GM12878 (cell line): ENCODE measurements at regions not wholly inside any gene's neighbourhood (a gene's known extent, or its start where the extent isn't known, plus 50 kb on each side); places are given as distances from the start of the nearest gene placed in this dataset.

Source experiments
- ATAC-seq: fragments of 200-7000 bp; cut with Tn5 transposase; 3 replicates; pipeline ENCODE4 v1.9.1; 2020; ENCODE audit warnings: mild to moderate bottlenecking, moderate library complexity
- BruUV-seq: library from RNA; stranded (reverse); fragments of 400-500 nt; replicated peaks from 2 replicates; lab custom pipeline; 2021; lab: Mats Ljungman, UMichigan
- CTCF ChIA-PET: fragments of 300-600 bp; sonication (Branson Sonifier 250); formaldehyde crosslinking; extraction: SDS; loops from one replicate; lab custom pipeline; 2021; ENCODE audit warnings: inconsistent platforms; lab: Yijun Ruan, JAX
- POLR2A ChIA-PET: fragments of 350-600 bp; formaldehyde crosslinking; extraction: SDS; loops from one replicate; lab custom pipeline; 2021; ENCODE audit warnings: inconsistent platforms; lab: Charles Lee
- RAD21 ChIA-PET: fragments of 300-600 bp; sonication (Branson Sonifier 250); formaldehyde crosslinking; loops from one replicate; lab custom pipeline; 2023; ENCODE audit warnings: antibody characterized with exemption; ENCODE audit not compliant: unreplicated experiment; lab: Charles Lee
- SMC1A ChIA-PET: fragments of 300-600 bp; sonication (Branson Sonifier 250); formaldehyde crosslinking; loops from one replicate; lab custom pipeline; 2023; ENCODE audit not compliant: unreplicated experiment, uncharacterized antibody; lab: Charles Lee
- DNase-seq: peaks from one replicate; pipeline ENCODE4 v3.0.0-alpha.2; 2011; ENCODE audit warnings: low read depth, low spot score
- FAIRE-seq: peaks from 3 replicates; lab custom pipeline; 2011; peaks lifted over from hg19 to GRCh38; lab: Jason Lieb, UNC
- H2AFZ ChIP-seq: 2 replicates; pipeline ENCODE4 v1.6.0; 2011; ENCODE audit warnings: low read depth, low read length, control low read depth; ENCODE audit not compliant: control insufficient read depth
- H3K27ac ChIP-seq: 2 replicates; pipeline ENCODE4 v1.5.1; 2011; ENCODE audit warnings: control low read depth; ENCODE audit not compliant: control insufficient read depth, insufficient read depth
- H3K27me3 ChIP-seq, 2 experiments: replicated peaks in 1 of 2; 2 replicates each; pipeline versions ENCODE4 v1.6.0 to v1.6.1; 2011; ENCODE audit warnings: low read length in 1 of 2; ENCODE audit not compliant: control insufficient read depth in 2 of 2, insufficient read depth in 2 of 2
- H3K36me3 ChIP-seq, 2 experiments: 2 replicates each; pipeline ENCODE4 v1.5.1; 2011; ENCODE audit warnings: low read length in 1 of 2; ENCODE audit not compliant: control insufficient read depth in 2 of 2, insufficient read depth in 2 of 2
- H3K4me1 ChIP-seq: 2 replicates; pipeline ENCODE4 v1.6.1; 2011; ENCODE audit warnings: mild to moderate bottlenecking, low read length, moderate library complexity, mixed read lengths; ENCODE audit not compliant: control insufficient read depth, insufficient read depth
- H3K4me2 ChIP-seq: 2 replicates; pipeline ENCODE4 v1.6.0; 2011; ENCODE audit warnings: control low read depth; ENCODE audit not compliant: control insufficient read depth, insufficient read depth
- H3K4me3 ChIP-seq: fragments of 200-600 bp; sonication (generic); 2 replicates; pipeline ENCODE4 v1.5.1; 2016
- H3K79me2 ChIP-seq: 2 replicates; pipeline ENCODE4 v1.6.0; 2011; ENCODE audit warnings: low read length; ENCODE audit not compliant: control insufficient read depth, insufficient read depth
- H3K9ac ChIP-seq: 2 replicates; pipeline ENCODE4 v1.8.0; 2011; ENCODE audit warnings: low read length, control low read depth, mixed read lengths; ENCODE audit not compliant: control insufficient read depth, insufficient read depth
- H3K9me3 ChIP-seq: replicated peaks from 3 replicates; pipeline ENCODE4 v1.5.1; 2011; ENCODE audit warnings: mild to moderate bottlenecking, low read length; ENCODE audit not compliant: control insufficient read depth, insufficient read depth
- H4K20me1 ChIP-seq: 2 replicates; pipeline ENCODE4 v1.6.0; 2011; ENCODE audit not compliant: control insufficient read depth, insufficient read depth
- BCLAF1 ChIP-seq: fragments of 450-650 bp; IDR thresholded peaks from 2 replicates; pipeline ENCODE4 v1.6.1; 2017; ENCODE audit warnings: antibody characterized with exemption, mild to moderate bottlenecking, moderate library complexity
- CTCF ChIP-seq, 3 experiments: IDR thresholded peaks in 2 of 3; conservative IDR thresholded peaks in 1 of 3; 2 replicates each; pipeline ENCODE4 v1.5.1; 2011; ENCODE audit warnings: low read depth in 3 of 3, low read length in 3 of 3, mild to moderate bottlenecking in 3 of 3, control low read depth in 2 of 3, moderate library complexity in 2 of 3, inconsistent platforms in 1 of 3, mixed read lengths in 1 of 3; ENCODE audit not compliant: control insufficient read depth in 2 of 3, insufficient read depth in 1 of 3; ENCODE audit errors: extremely low read depth in 1 of 3
- EP300 ChIP-seq, 2 experiments: fragments of 150-350 bp in 1 of 2; IDR thresholded peaks; 2 replicates each; pipeline ENCODE4 v1.6.1; 2011 to 2012; ENCODE audit warnings: low read depth in 2 of 2, low read length in 2 of 2, borderline replicate concordance in 1 of 2, improper control_type of control experiment in 1 of 2, inconsistent platforms in 1 of 2; ENCODE audit not compliant: control insufficient read depth in 1 of 2
- ZBED1 ChIP-seq: IDR thresholded peaks from 2 replicates; pipeline ENCODE4 v1.6.1; 2016; ENCODE audit warnings: borderline replicate concordance
- WGBS: methylation state at CpG from one replicate; pipeline ENCODE4 v1.1.6; 2016; ENCODE audit warnings: low lambda C conversion rate; ENCODE audit not compliant: insufficient replicate concordance, insufficient coverage; ENCODE audit errors: missing lambda C conversion rate; 5-methylcytosine and 5-hydroxymethylcytosine counted together
- in situ Hi-C: fragments of 300-500 bp; cut with MboI; formaldehyde crosslinking; loops from 9 replicates; pipeline ENCODE4 v1.14.3; 2018; ENCODE audit warnings: mixed read lengths
- intact Hi-C: fragments of 100-400 bp; cut with micrococcal nuclease; formaldehyde crosslinking; loops from one replicate; pipeline ENCODE4 v1.14.2; 2022; ENCODE audit not compliant: unreplicated experiment

GRCh38 chr6:165056292-165056691 lies 253.1 kb downstream of the C6orf118 start:
- Histone ChIP-seq H4K20me1 (no peaks in the 10 kb centered on the region), H3K4me2 (no peak overlapping the region), H3K27me3 (no peaks in the 10 kb centered on the region), H3K79me2 (no peaks in the 10 kb centered on the region)
- DNase-seq (no peak), FAIRE-seq (no peak)
- intact Hi-C loops, result no loop called here
- CTCF ChIA-PET, result no interaction called here
- in situ Hi-C loops, result no loop called here
- TF ChIP-seq ZBED1 (no peak), EP300 (IDR thresholded peaks at IDR 0.05; ENCODE audit: borderline replicate concordance in 1 of 2, control insufficient read depth in 1 of 2, low read depth in 2 of 2, low read length in 2 of 2) (no peak), CTCF (IDR thresholded peaks at IDR 0.05 in 2 of 3, conservative IDR thresholded peaks at IDR 0.05 in 1 of 3; ENCODE audit: control insufficient read depth in 2 of 3, extremely low read depth in 1 of 3, insufficient read depth in 1 of 3, low read depth in 3 of 3, low read length in 3 of 3) (no peak), BCLAF1 (no peak)
- TF ChIP-seq, all 136 proteins: peak for 0
- Histone ChIP-seq H3K27ac (no peak overlapping the region), H2AFZ (no peak overlapping the region), H3K9ac (no peak overlapping the region), H3K36me3 (no peaks in the 10 kb centered on the region), H3K9me3 (no peaks in the 10 kb centered on the region; the same call in 2 of the 3 replicates), H3K4me3 (no peak overlapping the region), H3K4me1 (no peaks in the 10 kb centered on the region)
- ChIA-PET SMC1A (no interaction called here), POLR2A (no interaction called here), RAD21 (no interaction called here)
- ATAC-seq, result no peak
- no TSS peak for BruUV-seq
- 48% methylated on average over 11 of the region's 11 CpGs for WGBS
